SK-N-SH treated with all-trans-retinoic acid at 6 μM for 48 hours (cell line): ENCODE measurements at regions not wholly inside any gene's neighbourhood (a gene's known extent, or its start where the extent isn't known, plus 50 kb on each side); places are given as distances from the start of the nearest gene placed in this dataset.

Experiments used
- ATAC-seq: fragments of 200-7000 bp; cut with Tn5 transposase; 3 replicates; pipeline ENCODE4 v1.9.1; 2020; ENCODE audit warnings: mild to moderate bottlenecking, moderate library complexity
- ARNTL ChIP-seq: fragments of 450-650 bp; formaldehyde crosslinking; IDR thresholded peaks from 2 replicates; pipeline ENCODE4 v1.5.0; 2020; ENCODE audit warnings: low read depth, mild to moderate bottlenecking, moderate library complexity, borderline replicate concordance
- BACH2 ChIP-seq: fragments of 250-450 bp; sonication (Bioruptor Pico); IDR thresholded peaks from 2 replicates; pipeline ENCODE4 v1.9.0; 2021; ENCODE audit warnings: mild to moderate bottlenecking, borderline replicate concordance
- CSDC2 ChIP-seq: fragments of 250-450 bp; sonication (Bioruptor Pico); IDR thresholded peaks from 2 replicates; pipeline ENCODE4 v1.5.0; 2020; ENCODE audit warnings: mild to moderate bottlenecking, moderate library complexity
- ESRRG ChIP-seq: fragments of 250-450 bp; sonication (Bioruptor Pico); IDR thresholded peaks from 2 replicates; pipeline ENCODE4 v1.6.1; 2021; ENCODE audit warnings: mild to moderate bottlenecking
- GLIS3 ChIP-seq: fragments of 250-450 bp; sonication (Bioruptor Pico); IDR thresholded peaks from 2 replicates; pipeline ENCODE4 v1.5.0; 2020; ENCODE audit warnings: mild to moderate bottlenecking, moderate library complexity
- ISL1 ChIP-seq: fragments of 250-450 bp; sonication (Bioruptor Pico); IDR thresholded peaks from 2 replicates; pipeline ENCODE4 v2.1.2; 2022; ENCODE audit warnings: mild to moderate bottlenecking, moderate library complexity
- OSR1 ChIP-seq: fragments of 250-450 bp; sonication (Bioruptor Pico); IDR thresholded peaks from 2 replicates; pipeline ENCODE4 v1.8.0; 2022; ENCODE audit warnings: moderate library complexity, mild to moderate bottlenecking, inconsistent platforms
- PPARA ChIP-seq: fragments of 250-450 bp; sonication (Bioruptor Pico); IDR thresholded peaks from 2 replicates; pipeline ENCODE4 v1.5.0; 2020; ENCODE audit warnings: mild to moderate bottlenecking, borderline replicate concordance
- RARB ChIP-seq: fragments of 250-450 bp; sonication (Bioruptor Pico); IDR thresholded peaks from 2 replicates; pipeline ENCODE4 v1.8.0; 2021; ENCODE audit warnings: mild to moderate bottlenecking, moderate library complexity
- SNAI2 ChIP-seq: fragments of 250-450 bp; sonication (Bioruptor Pico); IDR thresholded peaks from 2 replicates; pipeline ENCODE4 v1.5.0; 2020; ENCODE audit warnings: mild to moderate bottlenecking, moderate library complexity
- TOX ChIP-seq: fragments of 250-450 bp; sonication (Bioruptor Pico); IDR thresholded peaks from 2 replicates; pipeline ENCODE4 v1.8.0; 2021; ENCODE audit warnings: mild to moderate bottlenecking, moderate library complexity, borderline replicate concordance
- ZC3H10 ChIP-seq: fragments of 250-450 bp; sonication (Bioruptor Pico); IDR thresholded peaks from 2 replicates; pipeline ENCODE4 v1.5.1; 2021; ENCODE audit warnings: mild to moderate bottlenecking, moderate library complexity
- ZFP3 ChIP-seq: fragments of 250-450 bp; sonication (Bioruptor Pico); IDR thresholded peaks from 2 replicates; pipeline ENCODE4 v1.5.0; 2020; ENCODE audit warnings: mild to moderate bottlenecking, moderate library complexity
- ZFP30 ChIP-seq: fragments of 450-650 bp; formaldehyde crosslinking; IDR thresholded peaks from 2 replicates; pipeline ENCODE4 v1.5.0; 2022; ENCODE audit warnings: mild to moderate bottlenecking, moderate library complexity
- ZNF565 ChIP-seq: fragments of 450-650 bp; formaldehyde crosslinking; conservative IDR thresholded peaks from 2 replicates; pipeline ENCODE4 v1.5.0; 2020; ENCODE audit warnings: low read depth, mild to moderate bottlenecking, moderate library complexity
- ZNF70 ChIP-seq: fragments of 450-650 bp; formaldehyde crosslinking; IDR thresholded peaks from 2 replicates; pipeline ENCODE4 v1.5.0; 2020; ENCODE audit warnings: mild to moderate bottlenecking, moderate library complexity
- ZNF8 ChIP-seq: fragments of 450-650 bp; formaldehyde crosslinking; IDR thresholded peaks from 2 replicates; pipeline ENCODE4 v1.5.0; 2020; ENCODE audit warnings: mild to moderate bottlenecking, moderate library complexity
- TF ChIP-seq, protein P1 (sequence below): fragments of 250-450 bp; sonication (Bioruptor Pico); IDR thresholded peaks from 2 replicates; pipeline ENCODE4 v1.5.1; 2021; ENCODE audit warnings: mild to moderate bottlenecking, moderate library complexity
- TF ChIP-seq, protein P2 (sequence below): fragments of 250-450 bp; sonication (Bioruptor Pico); IDR thresholded peaks from 2 replicates; pipeline ENCODE4 v1.8.0; 2020; ENCODE audit warnings: mild to moderate bottlenecking, moderate library complexity, borderline replicate concordance
- TF ChIP-seq, protein P3 (sequence below): fragments of 250-450 bp; sonication (Bioruptor Pico); IDR thresholded peaks from 2 replicates; pipeline ENCODE4 v1.8.0; 2021; ENCODE audit warnings: low read depth, mild to moderate bottlenecking, moderate library complexity, borderline replicate concordance
- TF ChIP-seq, protein P4 (sequence below): fragments of 250-450 bp; sonication (Bioruptor Pico); IDR thresholded peaks from 2 replicates; pipeline ENCODE4 v1.5.0; 2020; ENCODE audit warnings: mild to moderate bottlenecking, moderate library complexity
- TF ChIP-seq, protein P5 (sequence below): fragments of 250-450 bp; sonication (Bioruptor Pico); IDR thresholded peaks from 2 replicates; pipeline ENCODE4 v1.5.1; 2020; ENCODE audit warnings: low read depth, mild to moderate bottlenecking, moderate library complexity

DNA sequence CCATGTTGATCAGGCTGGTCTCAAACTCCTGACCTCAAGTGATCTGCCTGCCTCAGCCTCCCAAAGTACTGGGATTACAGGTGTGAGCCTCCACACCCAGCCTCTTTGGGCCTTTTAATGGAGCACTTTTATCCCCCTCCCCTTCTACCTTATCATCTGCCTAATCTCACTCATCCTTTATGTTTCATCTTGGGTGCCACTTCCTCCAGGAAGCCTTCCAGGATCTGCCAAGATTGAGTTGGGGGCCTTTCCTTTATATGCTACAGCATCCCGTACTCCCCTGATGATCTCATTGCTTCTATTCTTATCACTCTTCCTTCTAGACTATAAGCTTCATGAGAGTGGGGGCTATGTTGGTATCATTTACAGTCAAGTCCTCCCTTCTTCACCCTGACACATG, 192.8 kb upstream of the WSCD1 start:
- TF ChIP-seq, protein P1, sequence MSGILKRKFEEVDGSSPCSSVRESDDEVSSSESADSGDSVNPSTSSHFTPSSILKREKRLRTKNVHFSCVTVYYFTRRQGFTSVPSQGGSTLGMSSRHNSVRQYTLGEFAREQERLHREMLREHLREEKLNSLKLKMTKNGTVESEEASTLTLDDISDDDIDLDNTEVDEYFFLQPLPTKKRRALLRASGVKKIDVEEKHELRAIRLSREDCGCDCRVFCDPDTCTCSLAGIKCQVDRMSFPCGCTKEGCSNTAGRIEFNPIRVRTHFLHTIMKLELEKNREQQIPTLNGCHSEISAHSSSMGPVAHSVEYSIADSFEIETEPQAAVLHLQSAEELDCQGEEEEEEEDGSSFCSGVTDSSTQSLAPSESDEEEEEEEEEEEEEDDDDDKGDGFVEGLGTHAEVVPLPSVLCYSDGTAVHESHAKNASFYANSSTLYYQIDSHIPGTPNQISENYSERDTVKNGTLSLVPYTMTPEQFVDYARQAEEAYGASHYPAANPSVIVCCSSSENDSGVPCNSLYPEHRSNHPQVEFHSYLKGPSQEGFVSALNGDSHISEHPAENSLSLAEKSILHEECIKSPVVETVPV (CRISPR knock-in tag): no peak
- no peak for TF ChIP-seq SNAI2 (CRISPR knock-in tag)
- TF ChIP-seq, protein P2, sequence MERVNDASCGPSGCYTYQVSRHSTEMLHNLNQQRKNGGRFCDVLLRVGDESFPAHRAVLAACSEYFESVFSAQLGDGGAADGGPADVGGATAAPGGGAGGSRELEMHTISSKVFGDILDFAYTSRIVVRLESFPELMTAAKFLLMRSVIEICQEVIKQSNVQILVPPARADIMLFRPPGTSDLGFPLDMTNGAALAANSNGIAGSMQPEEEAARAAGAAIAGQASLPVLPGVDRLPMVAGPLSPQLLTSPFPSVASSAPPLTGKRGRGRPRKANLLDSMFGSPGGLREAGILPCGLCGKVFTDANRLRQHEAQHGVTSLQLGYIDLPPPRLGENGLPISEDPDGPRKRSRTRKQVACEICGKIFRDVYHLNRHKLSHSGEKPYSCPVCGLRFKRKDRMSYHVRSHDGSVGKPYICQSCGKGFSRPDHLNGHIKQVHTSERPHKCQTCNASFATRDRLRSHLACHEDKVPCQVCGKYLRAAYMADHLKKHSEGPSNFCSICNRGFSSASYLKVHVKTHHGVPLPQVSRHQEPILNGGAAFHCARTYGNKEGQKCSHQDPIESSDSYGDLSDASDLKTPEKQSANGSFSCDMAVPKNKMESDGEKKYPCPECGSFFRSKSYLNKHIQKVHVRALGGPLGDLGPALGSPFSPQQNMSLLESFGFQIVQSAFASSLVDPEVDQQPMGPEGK (CRISPR knock-in tag): no peak
- TF ChIP-seq ZNF70 (CRISPR knock-in tag): no peak
- TF ChIP-seq OSR1: no peak
- TF ChIP-seq ZFP3 (CRISPR knock-in tag): no peak
- TF ChIP-seq, protein P3, sequence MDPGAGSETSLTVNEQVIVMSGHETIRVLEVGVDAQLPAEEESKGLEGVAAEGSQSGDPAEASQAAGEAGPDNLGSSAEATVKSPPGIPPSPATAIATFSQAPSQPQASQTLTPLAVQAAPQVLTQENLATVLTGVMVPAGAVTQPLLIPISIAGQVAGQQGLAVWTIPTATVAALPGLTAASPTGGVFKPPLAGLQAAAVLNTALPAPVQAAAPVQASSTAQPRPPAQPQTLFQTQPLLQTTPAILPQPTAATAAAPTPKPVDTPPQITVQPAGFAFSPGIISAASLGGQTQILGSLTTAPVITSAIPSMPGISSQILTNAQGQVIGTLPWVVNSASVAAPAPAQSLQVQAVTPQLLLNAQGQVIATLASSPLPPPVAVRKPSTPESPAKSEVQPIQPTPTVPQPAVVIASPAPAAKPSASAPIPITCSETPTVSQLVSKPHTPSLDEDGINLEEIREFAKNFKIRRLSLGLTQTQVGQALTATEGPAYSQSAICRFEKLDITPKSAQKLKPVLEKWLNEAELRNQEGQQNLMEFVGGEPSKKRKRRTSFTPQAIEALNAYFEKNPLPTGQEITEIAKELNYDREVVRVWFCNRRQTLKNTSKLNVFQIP (CRISPR knock-in tag): no peak
- no peak for TF ChIP-seq PPARA (CRISPR knock-in tag)
- TF ChIP-seq ZNF565: no peak
- TF ChIP-seq ARNTL (CRISPR knock-in tag): no peak
- no peak for TF ChIP-seq TOX
- TF ChIP-seq, all 23 proteins: peak for 0
- ATAC-seq: no peak

DNA sequence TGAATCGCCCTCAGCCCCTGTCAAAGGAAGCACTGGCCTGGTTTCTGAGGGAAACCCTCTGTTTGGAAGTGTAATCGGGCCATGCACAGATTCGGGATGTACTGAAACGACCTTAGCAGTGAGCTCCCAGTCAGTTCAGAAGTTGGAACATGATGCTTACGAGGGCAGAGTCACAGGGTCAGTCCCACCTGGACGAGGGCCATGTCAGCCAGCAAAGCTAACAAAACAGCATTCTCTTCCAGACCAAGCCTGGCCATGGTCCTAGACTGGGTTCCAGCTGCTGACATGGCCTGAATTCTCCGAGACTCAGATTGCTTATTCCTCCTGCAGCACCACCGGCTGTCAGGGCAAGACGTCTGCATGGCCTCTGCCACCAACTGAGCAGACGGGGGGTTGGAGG, 192.2 kb upstream of the WSCD1 start:
- ATAC-seq: no peak
- TF ChIP-seq, protein P3 (CRISPR knock-in tag): no peak
- TF ChIP-seq, protein P2 (CRISPR knock-in tag): no peak
- no peak for TF ChIP-seq PPARA (CRISPR knock-in tag)
- TF ChIP-seq ZNF70 (CRISPR knock-in tag): no peak
- TF ChIP-seq RARB (CRISPR knock-in tag): no peak
- TF ChIP-seq ESRRG: no peak
- TF ChIP-seq CSDC2 (CRISPR knock-in tag): no peak

DNA sequence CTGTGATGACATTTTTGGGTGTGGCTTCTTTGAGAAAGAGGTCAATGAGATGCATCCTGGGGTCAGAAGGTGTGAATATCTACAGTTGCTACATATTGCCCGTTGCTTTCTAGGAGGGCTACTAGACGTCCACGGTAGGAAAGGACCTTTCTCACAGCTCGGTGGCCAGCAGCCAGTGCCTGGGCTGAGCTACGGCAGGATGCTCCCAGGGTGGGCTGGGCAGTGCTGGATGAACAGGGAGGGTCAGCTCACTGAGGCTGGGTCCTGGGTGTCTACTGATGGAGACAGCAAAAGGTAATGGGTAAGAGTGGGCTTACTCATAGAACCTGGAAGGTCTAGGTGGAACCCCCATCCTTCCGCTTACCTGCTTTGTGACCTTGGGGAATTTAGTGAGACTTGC, 188.3 kb upstream of the WSCD1 start:
- no peak for TF ChIP-seq GLIS3 (CRISPR knock-in tag)
- TF ChIP-seq, protein P3 (CRISPR knock-in tag): no peak
- TF ChIP-seq ZNF70 (CRISPR knock-in tag): no peak
- no peak for TF ChIP-seq ESRRG
- TF ChIP-seq TOX: no peak
- TF ChIP-seq ZFP30: no peak
- TF ChIP-seq ISL1: no peak
- TF ChIP-seq, protein P4, sequence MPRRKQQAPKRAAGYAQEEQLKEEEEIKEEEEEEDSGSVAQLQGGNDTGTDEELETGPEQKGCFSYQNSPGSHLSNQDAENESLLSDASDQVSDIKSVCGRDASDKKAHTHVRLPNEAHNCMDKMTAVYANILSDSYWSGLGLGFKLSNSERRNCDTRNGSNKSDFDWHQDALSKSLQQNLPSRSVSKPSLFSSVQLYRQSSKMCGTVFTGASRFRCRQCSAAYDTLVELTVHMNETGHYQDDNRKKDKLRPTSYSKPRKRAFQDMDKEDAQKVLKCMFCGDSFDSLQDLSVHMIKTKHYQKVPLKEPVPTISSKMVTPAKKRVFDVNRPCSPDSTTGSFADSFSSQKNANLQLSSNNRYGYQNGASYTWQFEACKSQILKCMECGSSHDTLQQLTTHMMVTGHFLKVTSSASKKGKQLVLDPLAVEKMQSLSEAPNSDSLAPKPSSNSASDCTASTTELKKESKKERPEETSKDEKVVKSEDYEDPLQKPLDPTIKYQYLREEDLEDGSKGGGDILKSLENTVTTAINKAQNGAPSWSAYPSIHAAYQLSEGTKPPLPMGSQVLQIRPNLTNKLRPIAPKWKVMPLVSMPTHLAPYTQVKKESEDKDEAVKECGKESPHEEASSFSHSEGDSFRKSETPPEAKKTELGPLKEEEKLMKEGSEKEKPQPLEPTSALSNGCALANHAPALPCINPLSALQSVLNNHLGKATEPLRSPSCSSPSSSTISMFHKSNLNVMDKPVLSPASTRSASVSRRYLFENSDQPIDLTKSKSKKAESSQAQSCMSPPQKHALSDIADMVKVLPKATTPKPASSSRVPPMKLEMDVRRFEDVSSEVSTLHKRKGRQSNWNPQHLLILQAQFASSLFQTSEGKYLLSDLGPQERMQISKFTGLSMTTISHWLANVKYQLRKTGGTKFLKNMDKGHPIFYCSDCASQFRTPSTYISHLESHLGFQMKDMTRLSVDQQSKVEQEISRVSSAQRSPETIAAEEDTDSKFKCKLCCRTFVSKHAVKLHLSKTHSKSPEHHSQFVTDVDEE (CRISPR knock-in tag): no peak
- TF ChIP-seq ZFP3 (CRISPR knock-in tag): no peak
- TF ChIP-seq PPARA (CRISPR knock-in tag): no peak
- no peak for TF ChIP-seq CSDC2 (CRISPR knock-in tag)
- no peak for TF ChIP-seq ZNF8
- TF ChIP-seq, protein P5, sequence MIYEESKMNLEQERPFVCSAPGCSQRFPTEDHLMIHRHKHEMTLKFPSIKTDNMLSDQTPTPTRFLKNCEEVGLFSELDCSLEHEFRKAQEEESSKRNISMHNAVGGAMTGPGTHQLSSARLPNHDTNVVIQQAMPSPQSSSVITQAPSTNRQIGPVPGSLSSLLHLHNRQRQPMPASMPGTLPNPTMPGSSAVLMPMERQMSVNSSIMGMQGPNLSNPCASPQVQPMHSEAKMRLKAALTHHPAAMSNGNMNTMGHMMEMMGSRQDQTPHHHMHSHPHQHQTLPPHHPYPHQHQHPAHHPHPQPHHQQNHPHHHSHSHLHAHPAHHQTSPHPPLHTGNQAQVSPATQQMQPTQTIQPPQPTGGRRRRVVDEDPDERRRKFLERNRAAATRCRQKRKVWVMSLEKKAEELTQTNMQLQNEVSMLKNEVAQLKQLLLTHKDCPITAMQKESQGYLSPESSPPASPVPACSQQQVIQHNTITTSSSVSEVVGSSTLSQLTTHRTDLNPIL (CRISPR knock-in tag): no peak
- TF ChIP-seq ZC3H10 (CRISPR knock-in tag): no peak
- no peak for TF ChIP-seq OSR1
- no peak for TF ChIP-seq RARB (CRISPR knock-in tag)
- no peak for TF ChIP-seq BACH2
- ATAC-seq: no peak
